ENCODE measurements at regions not wholly inside any gene's neighbourhood (a gene's known extent, or its start where the extent isn't known, plus 50 kb on each side); places are given as distances from the start of the nearest gene placed in this dataset.

DNA sequence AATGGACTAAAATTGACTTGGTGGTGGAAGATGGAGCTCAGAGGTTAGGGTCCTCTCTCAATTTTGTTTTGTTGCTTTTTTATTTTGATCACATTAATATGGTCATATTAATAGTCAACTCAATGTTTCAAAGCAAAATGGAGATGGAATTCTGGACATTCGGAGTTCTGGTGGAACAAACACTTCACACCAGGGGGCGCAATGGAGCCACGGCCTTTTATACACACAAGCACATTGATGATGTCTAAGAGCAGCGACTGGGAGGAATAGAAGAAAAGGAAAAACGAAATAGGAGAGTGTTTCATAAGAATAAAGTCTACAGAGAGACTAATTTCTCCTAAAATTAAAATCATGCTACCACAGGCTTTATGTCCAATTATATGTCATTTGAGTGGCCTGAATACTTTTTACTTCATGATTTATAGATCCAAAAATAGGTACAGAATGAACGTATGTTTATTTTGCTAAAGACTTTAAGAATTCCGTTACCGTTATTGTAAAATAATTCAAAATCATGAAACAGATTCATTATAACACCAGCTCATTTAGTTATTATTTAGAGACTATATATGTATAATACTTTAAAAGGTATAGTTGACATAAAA lies 197.6 kb upstream of the SASH1 start:
- no peak for TF ChIP-seq EZH2 (IDR thresholded peaks at IDR 0.05; ENCODE audit: borderline replicate concordance, low read length)
- TF ChIP-seq, protein P1, sequence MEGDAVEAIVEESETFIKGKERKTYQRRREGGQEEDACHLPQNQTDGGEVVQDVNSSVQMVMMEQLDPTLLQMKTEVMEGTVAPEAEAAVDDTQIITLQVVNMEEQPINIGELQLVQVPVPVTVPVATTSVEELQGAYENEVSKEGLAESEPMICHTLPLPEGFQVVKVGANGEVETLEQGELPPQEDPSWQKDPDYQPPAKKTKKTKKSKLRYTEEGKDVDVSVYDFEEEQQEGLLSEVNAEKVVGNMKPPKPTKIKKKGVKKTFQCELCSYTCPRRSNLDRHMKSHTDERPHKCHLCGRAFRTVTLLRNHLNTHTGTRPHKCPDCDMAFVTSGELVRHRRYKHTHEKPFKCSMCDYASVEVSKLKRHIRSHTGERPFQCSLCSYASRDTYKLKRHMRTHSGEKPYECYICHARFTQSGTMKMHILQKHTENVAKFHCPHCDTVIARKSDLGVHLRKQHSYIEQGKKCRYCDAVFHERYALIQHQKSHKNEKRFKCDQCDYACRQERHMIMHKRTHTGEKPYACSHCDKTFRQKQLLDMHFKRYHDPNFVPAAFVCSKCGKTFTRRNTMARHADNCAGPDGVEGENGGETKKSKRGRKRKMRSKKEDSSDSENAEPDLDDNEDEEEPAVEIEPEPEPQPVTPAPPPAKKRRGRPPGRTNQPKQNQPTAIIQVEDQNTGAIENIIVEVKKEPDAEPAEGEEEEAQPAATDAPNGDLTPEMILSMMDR (conservative IDR thresholded peaks at IDR 0.05 in 1 of 2, IDR thresholded peaks at IDR 0.05 in 1 of 2; ENCODE audit: extremely low read depth in 1 of 2, insufficient read depth in 1 of 2, low read depth in 1 of 2, low read length in 2 of 2): peak; percentile 88 to 89

Data from mammary epithelial cell (primary cell).